ENCODE measurements at regions not wholly inside any gene's neighbourhood (a gene's known extent, or its start where the extent isn't known, plus 50 kb on each side); places are given as distances from the start of the nearest gene placed in this dataset.
"Not testable (repeated sequence)": the region's sequence is repeated elsewhere in the genome, so short reads cannot be mapped to it uniquely, and the experiment has no call there.

DNA sequence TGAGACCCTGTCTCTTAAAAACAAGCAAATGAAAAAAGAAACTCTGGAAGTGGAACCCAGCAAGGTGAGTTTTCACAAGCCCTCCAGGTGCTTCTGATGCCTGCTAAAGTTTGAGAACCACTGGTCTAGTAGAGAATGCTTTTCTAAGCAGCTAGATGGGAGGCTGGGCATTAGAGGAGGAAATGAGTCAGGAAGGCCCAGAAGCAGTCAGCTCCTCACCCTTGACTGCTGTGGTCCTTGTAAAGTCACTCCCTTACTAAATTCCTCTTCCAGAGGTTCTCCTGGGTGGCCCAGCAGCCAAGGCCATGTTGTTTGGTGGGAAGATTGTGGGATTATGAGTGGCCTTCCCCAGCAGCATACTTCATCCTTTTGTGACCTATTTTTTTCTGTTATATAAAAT lies 52.0 kb upstream of the FYN start:
- no peak for DNase-seq (ENCODE audit: low read depth in 1 of 2, low spot score in 1 of 2)

DNA sequence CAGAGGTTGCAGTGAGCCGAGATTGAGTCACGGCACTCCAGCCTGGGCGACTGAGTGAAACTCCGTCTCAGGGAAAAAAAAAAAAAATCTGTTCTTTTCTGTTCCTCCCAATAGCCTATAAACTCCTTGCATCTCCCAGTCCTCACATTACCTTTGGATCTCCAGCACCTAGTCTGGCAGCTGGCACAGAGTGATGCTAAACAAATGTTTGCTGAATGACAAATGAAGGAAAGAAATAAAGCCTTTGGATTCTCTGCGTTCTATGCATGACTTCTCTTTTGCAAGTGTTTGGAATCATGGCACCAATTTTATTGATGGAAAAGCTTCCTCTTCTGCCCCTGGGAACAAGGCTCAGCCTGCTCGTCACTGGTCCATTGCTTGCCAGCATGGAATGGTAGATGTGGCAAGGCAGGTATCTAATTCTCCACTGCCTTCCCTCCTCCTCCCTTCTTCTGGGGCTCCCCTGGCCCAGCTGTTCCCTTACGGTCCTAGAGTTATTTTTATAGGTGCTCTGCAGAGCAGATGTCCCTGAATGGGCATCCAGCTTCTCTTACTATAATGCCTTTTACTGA lies 53.6 kb upstream of the FYN start:
- DNase-seq (ENCODE audit: low read depth in 1 of 2, low spot score in 1 of 2): no peak

DNA sequence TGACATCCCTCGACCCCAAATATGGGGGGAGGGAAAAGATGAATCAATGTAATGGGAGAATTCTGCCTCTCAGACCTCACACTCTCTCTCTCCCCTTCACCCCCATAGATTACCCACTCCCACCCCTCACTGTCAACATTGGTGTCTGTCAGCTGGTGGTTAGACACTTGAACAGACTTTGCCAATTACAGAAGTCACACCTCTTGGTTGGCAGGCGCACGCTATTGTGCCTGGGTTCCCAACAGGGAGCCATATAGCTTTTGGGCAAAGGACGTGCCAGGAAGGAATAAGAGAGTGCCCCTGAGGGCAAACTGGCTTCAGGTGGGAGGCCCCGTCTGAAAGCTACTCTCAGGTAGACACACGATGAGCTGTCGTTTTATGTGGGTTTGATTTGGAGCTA lies 54.1 kb upstream of the FYN start:
- no peak for DNase-seq (ENCODE audit: low read depth in 1 of 2, low spot score in 1 of 2)

GRCh38 chr6:111928139-111928538 lies 54.9 kb upstream of the FYN start:
- no peak for DNase-seq (ENCODE audit: low read depth in 1 of 2, low spot score in 1 of 2)

DNA sequence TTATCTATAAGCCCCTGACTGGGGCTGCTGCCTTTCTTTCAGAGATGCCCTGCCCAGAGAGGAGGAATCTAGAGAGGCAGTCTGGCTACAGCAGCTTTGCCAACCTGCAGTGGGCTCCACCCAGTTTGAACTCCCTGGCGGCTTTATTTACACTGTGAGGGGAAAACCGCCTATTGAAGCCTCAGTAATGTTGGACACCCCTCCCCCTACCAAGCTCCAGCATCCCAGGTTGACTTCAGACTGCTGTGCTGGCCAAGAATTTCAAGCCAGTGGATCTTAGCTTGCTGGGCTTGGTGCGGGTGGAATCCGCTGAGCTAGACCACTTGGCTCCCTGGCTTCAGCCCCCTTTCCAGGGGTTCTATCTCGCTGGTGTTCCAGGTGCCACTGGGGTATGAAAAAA lies 61.4 kb upstream of the FYN start:
- not testable (repeated sequence) for DNase-seq (ENCODE audit: low read depth in 1 of 2, low spot score in 1 of 2)

GRCh38 chr6:111936718-111937117 lies 63.5 kb upstream of the FYN start:
- DNase-seq (ENCODE audit: low read depth in 1 of 2, low spot score in 1 of 2): no peak

- no peak for DNase-seq (ENCODE audit: low read depth in 1 of 2, low spot score in 1 of 2)
Measured at GRCh38 chr6:111938710-111939109, 65.5 kb upstream of the FYN start.

- DNase-seq (ENCODE audit: low read depth in 1 of 2, low spot score in 1 of 2): no peak
Measured at GRCh38 chr6:111939902-111940301, 66.7 kb upstream of the FYN start.

DNA sequence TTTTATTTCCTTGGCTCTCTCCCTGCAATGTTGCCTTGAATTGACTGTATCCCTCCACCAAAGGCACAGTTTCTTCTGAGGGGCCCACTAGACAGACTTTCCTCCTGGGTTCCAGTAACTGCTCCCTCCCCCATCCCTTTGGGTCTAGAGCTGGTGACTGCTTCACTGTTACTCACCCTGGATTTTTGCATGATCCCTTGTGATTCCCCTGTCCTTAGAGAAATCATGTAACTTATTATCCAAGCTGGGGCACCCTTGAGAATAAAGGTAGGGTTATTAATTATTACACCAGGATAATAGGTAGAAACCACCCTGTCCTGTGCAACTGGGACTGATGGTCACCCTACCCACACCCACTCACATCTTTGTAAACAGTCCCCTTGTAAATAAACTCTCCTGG lies 67.5 kb upstream of the FYN start:
- no peak for DNase-seq (ENCODE audit: low read depth in 1 of 2, low spot score in 1 of 2)

DNA sequence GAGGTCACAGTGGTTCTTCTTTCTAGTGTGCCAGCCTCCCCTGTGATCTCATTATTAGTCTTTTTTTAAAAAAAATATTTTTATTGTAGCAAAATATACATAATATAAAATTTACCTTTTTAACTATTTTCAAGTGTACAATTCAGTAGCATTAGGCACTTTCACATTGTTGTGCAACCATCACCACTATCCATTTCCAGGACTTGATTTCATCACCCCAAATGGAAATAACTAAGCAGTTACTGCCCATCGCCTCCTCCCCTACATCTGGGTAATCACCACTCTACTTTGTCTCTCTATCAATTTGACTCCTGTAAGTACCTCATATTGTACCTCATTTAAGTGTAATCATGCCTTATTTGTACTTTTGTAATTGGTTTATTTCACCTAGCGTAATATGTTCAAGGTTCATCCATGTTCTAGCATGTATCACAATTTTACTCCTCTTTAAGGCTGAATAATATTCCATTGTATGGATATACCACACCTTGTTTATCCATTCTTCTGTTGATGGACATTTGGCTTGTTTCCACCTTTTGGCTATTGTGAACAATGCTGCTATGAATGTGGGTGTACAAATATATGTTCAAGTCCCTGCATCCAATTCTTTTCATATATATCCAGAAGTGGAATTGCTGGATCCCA lies 68.6 kb upstream of the FYN start:
- DNase-seq (ENCODE audit: low read depth in 1 of 2, low spot score in 1 of 2): no peak

DNA sequence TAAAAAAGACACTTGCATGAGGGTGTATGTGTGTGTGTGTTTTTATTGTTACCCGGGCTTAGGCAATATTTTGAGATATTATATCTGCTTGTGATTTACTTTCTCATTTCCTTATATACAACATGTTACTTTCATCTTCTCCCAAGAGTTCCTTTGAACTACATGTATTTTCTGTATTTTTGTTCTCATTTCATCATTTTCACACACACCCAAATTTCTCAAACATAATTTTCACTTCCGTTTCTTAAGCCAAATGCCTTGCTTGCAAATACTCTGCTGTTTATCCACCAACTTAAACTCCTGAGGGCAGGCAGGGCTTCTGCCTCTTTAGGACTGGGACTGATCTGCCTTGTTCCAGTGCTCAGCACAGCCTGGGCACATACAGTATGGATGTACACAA lies 69.3 kb upstream of the FYN start:
- no peak for DNase-seq (ENCODE audit: low read depth in 1 of 2, low spot score in 1 of 2)

DNA sequence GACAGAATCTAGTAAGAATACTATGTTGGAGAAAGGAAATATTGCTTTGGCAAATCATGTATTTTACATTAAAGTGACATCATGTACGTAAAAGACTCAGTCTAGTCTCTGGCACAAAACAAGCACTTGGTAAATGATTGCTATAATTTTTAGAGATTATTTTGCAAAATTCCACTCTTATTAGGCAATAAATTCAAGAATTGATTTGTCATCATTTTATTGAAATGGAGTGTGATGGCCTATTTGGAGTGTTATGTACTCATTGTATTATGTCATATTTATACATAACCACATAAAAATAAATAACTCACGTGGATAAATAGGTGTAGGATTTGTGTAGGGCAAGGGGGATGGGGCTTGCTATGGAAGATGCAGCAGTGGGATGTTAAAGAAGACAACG lies 70.0 kb upstream of the FYN start:
- DNase-seq (ENCODE audit: low read depth in 1 of 2, low spot score in 1 of 2): no peak

DNA sequence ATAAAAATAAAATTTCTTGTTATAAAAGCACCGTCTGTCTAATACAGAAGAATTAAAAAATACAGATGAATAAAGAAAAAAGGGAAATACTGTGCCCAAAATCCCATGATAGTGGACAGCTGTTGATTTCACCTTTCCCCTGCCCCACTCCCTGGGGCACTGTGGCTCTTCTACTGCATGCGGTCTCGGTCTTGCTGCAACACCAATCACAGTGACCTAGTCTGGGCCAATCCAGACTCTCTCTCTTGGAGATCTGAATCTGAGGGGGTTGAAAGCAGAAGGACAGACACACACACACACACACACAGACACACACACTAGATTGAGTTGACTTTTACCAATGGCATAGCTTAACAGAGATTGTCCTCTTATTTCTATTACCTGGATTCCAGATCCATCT lies 70.5 kb upstream of the FYN start:
- DNase-seq (ENCODE audit: low read depth in 1 of 2, low spot score in 1 of 2): no peak

DNA sequence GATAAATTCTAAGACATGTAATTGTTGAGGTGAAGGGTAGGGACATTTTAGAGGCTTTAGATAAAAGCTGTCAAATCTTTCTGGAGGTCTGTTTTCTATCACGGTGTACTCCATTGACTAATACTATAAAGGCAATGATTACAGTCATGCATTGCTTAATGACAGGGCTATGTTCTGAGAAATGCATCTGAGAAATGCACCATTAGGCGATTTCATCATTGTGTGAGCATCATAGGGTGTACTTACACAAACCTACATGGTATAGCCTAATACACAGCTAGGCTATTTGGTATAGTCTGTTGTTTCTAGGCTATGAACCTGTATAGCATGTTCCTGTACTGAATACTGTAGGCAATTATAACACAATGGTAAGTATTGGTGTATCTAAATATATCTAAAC lies 71.3 kb upstream of the FYN start:
- DNase-seq (ENCODE audit: low read depth in 1 of 2, low spot score in 1 of 2): no peak

DNA sequence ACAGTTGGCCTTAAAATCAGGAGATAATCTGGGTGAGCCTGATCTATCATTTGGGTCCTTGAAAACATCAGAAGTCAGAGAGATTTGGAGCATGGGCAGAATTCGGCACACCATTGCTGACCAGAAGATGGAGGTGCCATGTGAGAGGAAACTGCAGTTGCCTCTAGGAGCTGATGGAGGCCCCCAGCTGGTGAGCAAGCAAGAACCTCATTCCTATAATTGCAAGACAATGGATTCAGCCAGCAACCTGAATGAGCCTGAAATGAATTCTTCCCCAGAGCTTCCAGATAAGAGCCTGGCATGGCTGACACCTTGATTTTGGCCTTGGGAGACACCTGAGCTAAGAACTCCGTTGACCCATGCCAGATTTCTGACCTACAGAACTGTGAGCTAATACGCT lies 76.3 kb upstream of the FYN start:
- no peak for DNase-seq (ENCODE audit: low read depth in 1 of 2, low spot score in 1 of 2)

DNA sequence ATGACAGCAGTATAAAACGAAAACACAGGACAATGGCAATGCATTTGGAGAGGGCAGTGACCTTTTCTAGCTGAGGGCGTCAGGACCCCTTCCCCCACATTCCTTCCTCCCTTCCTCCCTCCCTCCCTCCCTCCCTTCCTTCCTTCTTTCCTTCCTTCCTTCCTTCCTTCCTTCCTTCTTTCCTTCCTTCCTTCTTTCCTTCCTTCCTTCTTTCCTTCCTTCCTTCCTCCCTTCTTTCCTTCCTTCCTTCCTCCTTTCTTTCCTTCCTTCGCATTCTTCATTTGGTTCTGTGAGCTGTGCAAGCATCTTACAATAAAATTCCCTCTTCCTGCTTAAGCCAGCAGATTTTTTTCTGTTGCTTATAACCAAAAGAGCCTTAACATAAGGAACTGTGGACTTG lies 76.7 kb upstream of the FYN start:
- not testable (repeated sequence) for DNase-seq (ENCODE audit: low read depth in 1 of 2, low spot score in 1 of 2)

GRCh38 chr6:111950661-111951496 lies 77.6 kb upstream of the FYN start:
- no peak for DNase-seq (ENCODE audit: low read depth in 1 of 2, low spot score in 1 of 2)

DNA sequence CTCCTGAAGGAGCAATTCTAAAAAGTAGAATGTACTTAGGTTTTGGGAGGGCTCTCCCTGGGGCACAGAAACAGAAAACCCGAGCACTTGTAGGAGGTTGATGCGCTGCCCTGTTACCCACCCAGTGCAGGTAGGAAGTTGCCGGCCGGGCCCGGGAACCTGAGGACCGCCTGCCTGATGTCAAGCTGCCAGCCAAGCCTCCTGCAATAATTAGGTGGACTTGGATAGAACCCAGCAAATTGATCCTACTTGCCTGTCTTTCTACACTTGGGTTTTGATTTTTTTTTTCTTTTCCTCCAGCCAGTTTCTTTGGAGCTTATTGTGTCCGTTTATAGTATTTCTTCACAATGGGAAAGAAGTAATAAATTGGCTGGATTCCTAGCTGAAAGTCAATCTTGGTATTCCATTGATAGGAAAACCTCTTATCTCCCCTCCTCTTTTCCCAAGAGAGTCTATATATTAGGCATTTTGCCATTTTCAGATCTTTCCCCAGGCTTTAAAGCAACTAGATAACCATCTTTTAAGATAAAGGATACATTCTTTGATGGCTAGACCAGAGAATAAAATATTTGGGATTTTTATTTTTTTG lies 78.3 kb upstream of the FYN start:
- DNase-seq (ENCODE audit: low read depth in 1 of 2, low spot score in 1 of 2): no peak

- no peak for DNase-seq (ENCODE audit: low read depth in 1 of 2, low spot score in 1 of 2)
Measured at GRCh38 chr6:111952274-111952673, 79.0 kb upstream of the FYN start.

GRCh38 chr6:111952821-111953540 lies 79.7 kb upstream of the FYN start:
- DNase-seq (ENCODE audit: low read depth in 1 of 2, low spot score in 1 of 2): no peak

GRCh38 chr6:111956098-111956497 lies 82.8 kb upstream of the FYN start:
- DNase-seq (ENCODE audit: low read depth in 1 of 2, low spot score in 1 of 2): no peak
